Transverse colon (tissue), 4 donors: ENCODE measurements at regions not wholly inside any gene's neighbourhood (a gene's known extent, or its start where the extent isn't known, plus 50 kb on each side); places are given as distances from the start of the nearest gene placed in this dataset.

Experiments used
- DNase-seq: peaks from one replicate; pipeline ENCODE4 v3.0.0-alpha.2; 2019
- H3K27ac ChIP-seq, 4 donors: fragments of 200-600 bp; sonication (generic); 2 replicates each; pipeline ENCODE4 v1.5.1; 2016 to 2018; ENCODE audit warnings: inconsistent platforms in 4 of 4
- H3K27me3 ChIP-seq: fragments of 200-600 bp; sonication (generic); 2 replicates; pipeline ENCODE4 v1.5.1; 2017; ENCODE audit warnings: inconsistent platforms
- H3K36me3 ChIP-seq, 4 donors: fragments of 200-600 bp; sonication (generic); 2 replicates each; pipeline ENCODE4 v1.5.1; 2017 to 2019; ENCODE audit warnings: inconsistent platforms in 4 of 4
- H3K4me1 ChIP-seq, 4 donors: fragments of 200-600 bp; sonication (generic); 2 replicates each; pipeline ENCODE4 v1.5.1; 2017 to 2020; ENCODE audit warnings: inconsistent platforms in 4 of 4
- H3K4me3 ChIP-seq, 4 donors: fragments of 200-600 bp; sonication (generic); 1 replicate in 1 of 4; 2 replicates in 3 of 4; pipeline versions ENCODE4 v1.5.1 to v1.6.1; 2017 to 2019; ENCODE audit warnings: inconsistent platforms in 4 of 4
- H3K9me3 ChIP-seq, 2 donors: fragments of 200-600 bp; sonication (generic); 2 replicates each; pipeline ENCODE4 v1.5.1; 2017 to 2019; ENCODE audit warnings: inconsistent platforms in 2 of 2
- CTCF ChIP-seq, 5 experiments: fragments of 200-600 bp in 3 of 5; fragments of 450-650 bp in 2 of 5; sonication (generic) in 3 of 5; IDR thresholded peaks; 1 replicate in 2 of 5; 2 replicates in 3 of 5; pipeline ENCODE4 v1.5.1; 2016 to 2017; ENCODE audit warnings: antibody characterized with exemption in 5 of 5, inconsistent platforms in 3 of 5, mild to moderate bottlenecking in 2 of 5, moderate library complexity in 1 of 5
- EP300 ChIP-seq: sonication (generic); formaldehyde crosslinking; IDR thresholded peaks from one replicate; pipeline ENCODE4 v1.6.1; 2017; ENCODE audit warnings: antibody characterized with exemption, low read depth
- POLR2A ChIP-seq: fragments of 450-650 bp; IDR thresholded peaks from one replicate; pipeline ENCODE4 v1.6.1; 2016; ENCODE audit warnings: antibody characterized with exemption, mild to moderate bottlenecking, moderate library complexity
- POLR2AphosphoS5 ChIP-seq, 3 donors: sonication (generic); formaldehyde crosslinking; IDR thresholded peaks; one replicate each; pipeline ENCODE4 v1.6.1; 2016; ENCODE audit warnings: antibody characterized with exemption in 3 of 3
- WGBS, 2 donors: methylation state at CpG; one replicate each; pipeline ENCODE4 v1.1.5; 2018; ENCODE audit warnings: low coverage in 1 of 2; 5-methylcytosine and 5-hydroxymethylcytosine counted together
- in situ Hi-C, 4 donors: fragments of 200-750 bp; cut with MboI; loops; one replicate each; pipeline versions ENCODE4 v1.15.0 to v1.15.1; 2017; ENCODE audit warnings: low sequenced_read_pairs in 3 of 4, low pct_ligation_motif_present in 1 of 4, low pct_unique_long_range_greater_than_20kb in 1 of 4
- intact Hi-C: fragments of 100-400 bp; cut with DNase I; formaldehyde crosslinking; loops from one replicate; pipeline ENCODE4 v1.15.1; 2023; ENCODE audit warnings: low total_unique reads

DNA sequence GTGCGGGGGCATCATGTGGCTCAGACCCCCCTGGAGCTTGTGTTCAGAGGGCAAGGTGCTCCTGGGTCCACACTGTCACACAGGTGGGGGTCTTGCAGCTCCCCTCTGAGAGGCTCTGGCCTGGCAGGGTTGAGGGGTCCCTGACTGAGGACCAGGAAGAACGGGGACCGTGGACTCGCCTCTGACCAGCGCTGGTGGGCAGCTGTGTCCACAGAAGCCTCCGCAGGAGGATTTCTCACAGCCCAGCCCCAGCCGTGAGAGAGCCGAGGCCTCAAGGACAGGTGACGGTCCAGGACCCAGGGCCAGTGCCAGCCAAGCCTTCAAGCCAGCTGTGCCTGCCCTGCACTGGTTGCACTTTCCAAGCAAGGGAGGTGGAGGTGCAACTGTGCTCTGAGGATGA, 63.5 kb upstream of the TTC34 start:
- 55% methylated on average over 8 of the region's 9 CpGs; no CpG with 5 or more reads in 1 of the 2 donors for WGBS, 2 donors
- Histone ChIP-seq H3K27ac (no peak overlapping the region), H3K36me3 (no peaks in the 10 kb centered on the region), H3K4me1 (no peaks in the 10 kb centered on the region), H3K9me3 (no peaks in the 10 kb centered on the region), H3K4me3 (no peak overlapping the region), H3K27me3 (peaks cover 56% of the 10 kb centered on the region)
- in situ Hi-C loops (no loop called here), intact Hi-C loops (no loop called here)
- DNase-seq, result no peak
- no peak for TF ChIP-seq POLR2A

GRCh38 chr1:2865571-2866421, 64.3 kb upstream of the TTC34 start:
- WGBS, 2 donors, result 55% methylated on average over 21 of the region's 28 CpGs; no CpG with 5 or more reads in 1 of the 2 donors
- Histone ChIP-seq H3K4me3 (no peak overlapping the region), H3K4me1 (no peaks in the 10 kb centered on the region), H3K9me3 (peaks cover under 1% of the 10 kb centered on the region in 2 donors), H3K27ac (no peak overlapping the region), H3K36me3 (no peaks in the 10 kb centered on the region), H3K27me3 (peaks cover 56% of the 10 kb centered on the region)
- in situ Hi-C loops, result no loop called here
- intact Hi-C loops, result no loop called here
- no peak for TF ChIP-seq POLR2A
- no peak for TF ChIP-seq CTCF (IDR thresholded peaks at IDR 0.05)
- TF ChIP-seq EP300, result no peak
- no peak for TF ChIP-seq POLR2AphosphoS5 (IDR thresholded peaks at IDR 0.05)
- no peak for DNase-seq

GRCh38 chr1:2866422-2867086, 65.1 kb upstream of the TTC34 start:
- DNase-seq, result peak; percentile 31
- Histone ChIP-seq H3K36me3 (no peaks in the 10 kb centered on the region), H3K27me3 (peaks cover 56% of the 10 kb centered on the region), H3K27ac (no peak overlapping the region), H3K4me1 (no peaks in the 10 kb centered on the region), H3K4me3 (no peak overlapping the region), H3K9me3 (peaks cover 8 to 9% of the 10 kb centered on the region in 2 donors)
- in situ Hi-C loops (no loop called here), intact Hi-C loops (no loop called here)
- TF ChIP-seq POLR2AphosphoS5 (IDR thresholded peaks at IDR 0.05) (no peak), POLR2A (no peak), EP300 (no peak), CTCF (IDR thresholded peaks at IDR 0.05) (no peak)
- 44% methylated on average over 26 of the region's 26 CpGs; no CpG with 5 or more reads in 1 of the 2 donors for WGBS, 2 donors

GRCh38 chr1:2867087-2867425, 65.6 kb upstream of the TTC34 start:
- H3K36me3 ChIP-seq, result no peaks in the 10 kb centered on the region
- H3K4me1 ChIP-seq, result no peaks in the 10 kb centered on the region
- TF ChIP-seq POLR2AphosphoS5 (IDR thresholded peaks at IDR 0.05), result no peak
- TF ChIP-seq POLR2A, result no peak
- TF ChIP-seq CTCF (IDR thresholded peaks at IDR 0.05), result no peak
- no peak for TF ChIP-seq EP300
- H3K9me3 ChIP-seq, result peaks cover 10 to 11% of the 10 kb centered on the region in 2 donors
- WGBS, 2 donors, result 40 to 56% methylated on average over 1 to 11 of the region's 11 CpGs
- in situ Hi-C loops (no loop called here), intact Hi-C loops (no loop called here)
- no peak overlapping the region for H3K4me3 ChIP-seq
- peaks cover 55% of the 10 kb centered on the region for H3K27me3 ChIP-seq
- DNase-seq, result no peak
- no peak overlapping the region for H3K27ac ChIP-seq
